Activated T-cell treated with anti-CD3 and anti-CD28 coated beads, Interleukin-2, amount 50 U/mL, for 72 hours (primary cell): ENCODE measurements at regions not wholly inside any gene's neighbourhood (a gene's known extent, or its start where the extent isn't known, plus 50 kb on each side); places are given as distances from the start of the nearest gene placed in this dataset.

ENCODE experiments used
- ATAC-seq, 2 donors: fragments of 150-1000 bp; cut with Tn5 transposase; replicated peaks in 1 of 2; 2 replicates each; pipeline ENCODE4 v1.10.0; 2021; ENCODE audit warnings: moderate library complexity in 2 of 2, mild to moderate bottlenecking in 1 of 2
- DNase-seq, 2 donors: peaks; one replicate each; pipeline ENCODE4 v3.0.0; 2021 to 2022; ENCODE audit warnings: mixed read lengths in 1 of 2
- H3K27ac Mint-ChIP-seq: one replicate; pipeline ENCODE4 v1.8.0; 2022; ENCODE audit warnings: mild to moderate bottlenecking, moderate library complexity, mixed read lengths
- H3K27me3 Mint-ChIP-seq: one replicate; pipeline ENCODE4 v1.8.0; 2022; ENCODE audit warnings: low read depth, mixed read lengths
- H3K36me3 Mint-ChIP-seq, 2 donors: one replicate each; pipeline ENCODE4 v1.8.0; 2022; ENCODE audit warnings: mixed read lengths in 2 of 2, mild to moderate bottlenecking in 1 of 2; ENCODE audit not compliant: insufficient read depth in 2 of 2
- H3K4me1 Mint-ChIP-seq: one replicate; pipeline ENCODE4 v1.8.0; 2022; ENCODE audit warnings: low read depth, mixed read lengths
- H3K4me3 Mint-ChIP-seq, 2 donors: one replicate each; pipeline ENCODE4 v1.8.0; 2022; ENCODE audit warnings: mild to moderate bottlenecking in 2 of 2, mixed read lengths in 2 of 2, moderate library complexity in 2 of 2
- H3K9me3 Mint-ChIP-seq, 2 donors: one replicate each; pipeline ENCODE4 v1.8.0; 2022; ENCODE audit warnings: mixed read lengths in 2 of 2

DNA sequence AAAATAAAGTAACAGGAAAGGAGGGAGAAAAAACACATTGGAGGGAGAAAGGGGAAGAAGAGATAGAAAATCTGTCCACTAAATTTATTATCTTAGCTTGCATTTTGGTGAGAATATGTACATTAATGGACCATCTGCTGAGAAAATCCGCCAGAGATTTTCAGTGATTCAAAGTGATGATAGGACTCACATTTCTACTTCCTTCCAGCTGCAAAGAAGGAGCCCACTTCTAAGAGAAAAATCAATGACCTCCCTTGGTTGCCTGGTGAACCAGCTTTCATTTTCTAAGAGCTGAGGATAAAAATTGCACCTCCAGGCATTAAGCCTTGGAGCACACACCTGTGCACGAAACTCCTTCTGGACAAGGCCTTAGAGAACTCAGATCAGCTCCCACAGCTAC, 404.3 kb downstream of the SFMBT2 start:
- ATAC-seq (no peak), DNase-seq (no peak)
- peaks cover 8% of the 10 kb centered on the region for H3K27me3 Mint-ChIP-seq
- no peaks in the 10 kb centered on the region for H3K9me3 Mint-ChIP-seq
- H3K27ac Mint-ChIP-seq = no peak overlapping the region
- no peak overlapping the region for H3K4me3 Mint-ChIP-seq
- no peaks in the 10 kb centered on the region for H3K36me3 Mint-ChIP-seq
- H3K4me1 Mint-ChIP-seq = no peaks in the 10 kb centered on the region

DNA sequence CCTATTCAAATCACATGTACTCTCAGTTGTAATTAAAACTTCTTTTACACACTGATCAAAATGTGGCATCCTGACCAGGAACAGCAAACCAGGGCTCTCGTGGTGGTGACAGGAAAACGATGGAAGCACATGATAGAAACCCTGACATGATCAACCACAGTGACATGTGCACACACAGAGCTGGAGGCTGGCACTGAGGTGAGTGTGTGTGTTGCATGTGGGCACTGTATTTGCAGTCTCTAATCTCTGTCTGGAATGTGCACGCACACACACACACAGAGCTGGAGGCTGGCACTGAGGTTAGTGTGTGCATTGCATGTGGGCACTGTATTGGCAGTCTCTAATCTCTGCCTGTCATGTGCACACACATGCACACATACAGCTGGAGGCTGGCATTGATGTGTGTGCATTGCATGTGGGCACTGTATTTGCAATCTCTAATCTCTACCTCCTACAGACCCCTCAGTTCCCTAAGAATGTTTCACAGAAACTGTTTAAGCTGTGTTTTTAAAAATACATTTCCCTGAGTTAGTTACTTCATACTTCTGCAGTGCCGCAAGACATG, 406.9 kb downstream of the SFMBT2 start:
- Mint-ChIP-seq H3K4me1 (no peaks in the 10 kb centered on the region), H3K9me3 (no peaks in the 10 kb centered on the region), H3K36me3 (no peaks in the 10 kb centered on the region), H3K4me3 (no peak overlapping the region), H3K27ac (no peak overlapping the region), H3K27me3 (peaks cover 14% of the 10 kb centered on the region)
- ATAC-seq (no peak), DNase-seq (no peak)

DNA sequence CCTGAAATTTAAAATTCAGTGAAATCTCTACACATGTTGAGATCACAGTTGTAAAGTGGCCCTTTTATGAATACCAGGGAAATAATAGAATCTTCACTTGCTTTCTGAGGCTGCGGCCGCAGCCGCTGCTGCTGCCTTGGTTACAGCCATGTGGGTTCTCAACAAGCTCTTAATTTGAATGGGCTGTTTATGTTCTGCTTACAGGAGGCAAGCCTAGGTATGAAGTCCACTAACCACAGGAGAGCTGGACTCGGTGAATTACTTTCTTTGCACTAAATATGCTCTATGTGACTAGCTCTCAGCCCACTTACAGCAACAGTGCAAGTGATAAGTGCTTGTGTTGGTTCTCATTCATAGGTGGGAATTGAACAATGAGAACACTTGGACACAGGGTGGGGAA, 410.8 kb downstream of the SFMBT2 start:
- ATAC-seq = no peak
- DNase-seq = no peak
- H3K27me3 Mint-ChIP-seq = peaks cover 14% of the 10 kb centered on the region
- no peak overlapping the region for H3K4me3 Mint-ChIP-seq
- H3K27ac Mint-ChIP-seq = no peak overlapping the region
- no peaks in the 10 kb centered on the region for H3K36me3 Mint-ChIP-seq
- H3K4me1 Mint-ChIP-seq = no peaks in the 10 kb centered on the region
- no peaks in the 10 kb centered on the region for H3K9me3 Mint-ChIP-seq

DNA sequence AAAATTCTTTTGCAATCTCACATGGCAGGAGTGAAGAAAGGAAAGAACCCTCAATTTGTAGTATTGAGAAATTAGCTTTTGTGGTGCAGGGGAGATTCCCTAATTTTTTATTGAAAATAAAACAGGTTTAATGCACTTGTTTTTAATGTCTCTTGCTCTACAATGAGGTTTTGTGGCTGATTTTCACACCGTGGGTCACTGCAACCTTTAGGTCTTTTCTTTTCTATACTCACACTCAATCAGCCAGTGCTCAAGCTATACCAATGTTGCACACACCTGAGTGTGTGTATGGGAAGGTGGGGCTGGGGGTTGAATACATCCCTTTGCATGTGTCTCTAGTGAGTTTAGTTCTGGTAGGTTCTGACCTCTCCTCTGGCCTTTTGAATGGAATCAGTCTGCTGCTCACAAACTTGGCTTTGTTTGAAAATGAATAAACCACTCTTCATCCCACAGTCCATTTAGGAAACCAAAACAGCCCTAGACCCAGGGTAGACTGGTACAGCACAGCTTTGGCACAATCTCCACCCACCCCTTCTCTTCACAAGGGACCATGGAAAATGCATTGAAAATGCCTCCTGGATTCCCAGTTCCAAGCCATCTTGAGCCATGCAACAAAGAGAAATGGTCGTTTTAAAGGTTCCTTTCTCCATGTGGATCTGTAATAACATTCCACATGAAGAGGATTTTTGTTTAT, 411.5 kb downstream of the SFMBT2 start:
- H3K27me3 Mint-ChIP-seq = peaks cover 7% of the 10 kb centered on the region

DNA sequence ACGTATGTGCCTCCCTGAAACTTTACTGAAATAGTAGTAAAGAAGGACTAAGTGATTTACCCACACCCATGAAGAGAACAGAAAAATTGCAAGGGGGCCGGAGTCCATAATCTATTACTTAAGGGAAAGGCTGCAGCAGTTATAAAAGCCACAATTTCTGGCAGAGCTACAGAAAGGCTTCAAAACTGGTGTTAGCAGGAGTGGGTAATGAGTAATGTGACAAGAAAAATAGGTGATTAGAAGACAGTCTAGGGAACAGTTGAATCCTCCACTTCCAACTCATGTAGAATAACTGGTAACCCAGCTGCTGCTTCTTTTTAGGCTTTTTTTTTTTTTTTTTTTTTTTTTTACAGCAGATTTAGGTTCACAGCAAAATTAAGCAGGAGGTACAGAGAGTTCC, 413.3 kb downstream of the SFMBT2 start:
- ATAC-seq (no peak), DNase-seq (no peak)
- Mint-ChIP-seq H3K4me3 (no peak overlapping the region), H3K9me3 (no peaks in the 10 kb centered on the region), H3K27me3 (peaks cover 6% of the 10 kb centered on the region), H3K4me1 (no peaks in the 10 kb centered on the region), H3K27ac (no peak overlapping the region), H3K36me3 (no peaks in the 10 kb centered on the region)

More for the DNA sequence above, 411.5 kb downstream of the SFMBT2 start:
- DNase-seq (no peak), ATAC-seq (no peak)
- Mint-ChIP-seq H3K4me3 (no peak overlapping the region), H3K36me3 (no peaks in the 10 kb centered on the region), H3K9me3 (no peaks in the 10 kb centered on the region), H3K4me1 (no peaks in the 10 kb centered on the region), H3K27ac (no peak overlapping the region)

DNA sequence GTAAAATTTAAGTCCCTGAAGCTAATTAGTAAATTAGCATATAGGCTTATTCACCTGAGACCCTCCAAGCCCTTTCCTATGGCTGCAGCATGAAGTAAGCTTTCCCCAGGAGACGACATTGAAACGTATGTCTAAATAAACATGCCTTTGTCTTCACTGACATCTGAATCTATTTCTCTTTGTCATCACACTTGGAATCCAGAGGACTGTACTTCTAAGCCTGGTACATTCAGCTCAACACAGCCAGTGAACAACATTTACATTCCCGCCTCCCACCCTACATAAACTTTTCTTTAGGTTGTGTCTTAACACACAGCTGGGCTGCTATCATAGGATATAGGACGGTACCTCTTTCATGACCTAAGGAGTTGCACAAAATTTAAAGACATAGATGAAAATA, 414.4 kb downstream of the SFMBT2 start:
- no peaks in the 10 kb centered on the region for H3K9me3 Mint-ChIP-seq
- no peak overlapping the region for H3K27ac Mint-ChIP-seq
- no peak for DNase-seq
- H3K36me3 Mint-ChIP-seq = no peaks in the 10 kb centered on the region
- ATAC-seq = no peak
- no peaks in the 10 kb centered on the region for H3K4me1 Mint-ChIP-seq
- no peak overlapping the region for H3K4me3 Mint-ChIP-seq
- peaks cover 6% of the 10 kb centered on the region for H3K27me3 Mint-ChIP-seq

DNA sequence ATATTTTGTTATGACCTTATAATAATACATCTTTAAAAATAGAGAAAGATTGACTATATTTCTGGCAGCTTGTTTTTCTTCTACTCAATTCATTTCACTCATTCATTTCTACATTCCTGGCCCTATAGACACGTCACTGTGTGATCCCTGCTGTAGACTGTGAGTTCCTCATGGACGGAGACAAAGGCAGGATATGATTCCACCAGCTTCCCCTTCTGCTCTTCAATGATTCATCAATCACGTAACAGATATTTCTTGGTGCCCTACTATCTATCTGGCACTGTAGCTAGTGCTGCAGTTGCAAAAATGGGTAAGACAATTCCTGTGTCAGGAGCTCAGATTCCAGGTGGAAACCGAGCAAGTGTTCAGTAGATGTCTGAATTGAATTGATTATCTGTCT, 415.0 kb downstream of the SFMBT2 start:
- no peak overlapping the region for H3K27ac Mint-ChIP-seq
- DNase-seq = no peak
- H3K4me1 Mint-ChIP-seq = no peaks in the 10 kb centered on the region
- no peak for ATAC-seq
- no peaks in the 10 kb centered on the region for H3K9me3 Mint-ChIP-seq
- H3K36me3 Mint-ChIP-seq = no peaks in the 10 kb centered on the region
- H3K4me3 Mint-ChIP-seq = no peak overlapping the region
- peaks cover 6% of the 10 kb centered on the region for H3K27me3 Mint-ChIP-seq

DNA sequence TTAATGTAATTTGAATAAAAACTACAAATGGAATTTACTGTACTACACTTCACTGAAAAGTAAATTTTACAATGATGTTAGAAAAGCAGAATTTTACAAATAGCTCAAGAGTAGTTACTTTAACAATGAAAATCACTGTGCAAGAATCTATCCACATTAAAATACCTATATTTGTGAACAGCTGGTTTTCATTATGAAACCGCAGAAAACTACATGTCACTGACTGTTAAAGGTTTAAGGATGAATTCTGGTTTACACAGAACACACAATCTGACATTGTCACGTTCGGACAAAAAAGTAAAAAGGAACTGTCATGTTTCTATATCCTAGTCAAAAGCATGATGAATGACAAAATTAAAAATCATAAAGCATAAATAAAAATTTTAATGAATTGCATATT, 415.3 kb upstream of the PRKCQ start:
- Mint-ChIP-seq H3K36me3 (no peaks in the 10 kb centered on the region), H3K4me1 (no peaks in the 10 kb centered on the region), H3K27ac (no peak overlapping the region), H3K4me3 (no peak overlapping the region), H3K9me3 (no peaks in the 10 kb centered on the region), H3K27me3 (peaks cover 6% of the 10 kb centered on the region)
- DNase-seq (no peak), ATAC-seq (no peak)

DNA sequence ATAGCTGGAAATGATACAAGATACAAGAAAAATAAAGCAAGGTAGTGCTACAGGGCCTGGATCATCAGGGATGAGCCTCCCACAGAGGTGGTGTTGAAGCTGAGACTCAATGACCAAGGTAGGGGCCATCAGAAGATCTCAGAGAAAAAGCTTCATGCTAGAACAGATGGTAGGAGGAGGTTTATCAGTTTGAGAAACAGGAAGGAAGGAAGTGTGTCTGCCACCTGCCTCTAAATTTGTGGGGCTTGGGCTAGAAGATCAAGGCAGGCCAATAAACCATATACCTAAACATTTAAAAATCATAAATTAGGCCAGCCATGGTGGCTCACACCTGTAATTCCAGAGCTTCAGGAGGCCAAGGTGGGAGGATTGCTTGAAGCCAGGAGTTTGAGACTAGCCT, 410.8 kb upstream of the PRKCQ start:
- Mint-ChIP-seq H3K27me3 (no peaks in the 10 kb centered on the region), H3K27ac (peak overlapping the region; percentile 21), H3K36me3 (no peaks in the 10 kb centered on the region), H3K4me1 (no peaks in the 10 kb centered on the region), H3K4me3 (no peak overlapping the region), H3K9me3 (no peaks in the 10 kb centered on the region)
- DNase-seq (no peak), ATAC-seq (no peak)

DNA sequence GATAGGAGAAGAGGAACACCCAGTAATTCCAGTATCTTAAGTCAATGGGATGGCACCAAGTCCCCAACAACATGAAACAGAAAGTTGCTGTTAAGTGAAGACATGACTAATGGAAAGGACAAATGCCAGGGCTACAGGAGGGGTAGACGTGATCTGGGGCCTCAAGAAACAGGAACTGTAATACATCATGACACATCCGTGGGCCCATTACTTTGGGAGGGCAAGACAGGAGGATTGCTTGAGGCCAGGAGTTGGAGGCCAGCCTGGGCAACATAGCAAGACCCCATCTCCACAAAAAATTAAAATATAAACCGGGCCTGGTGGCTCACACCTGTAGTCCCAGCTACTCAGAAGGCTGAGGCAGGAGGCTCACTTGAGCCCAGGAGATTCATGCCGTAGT, 408.6 kb upstream of the PRKCQ start:
- no peak overlapping the region for H3K4me3 Mint-ChIP-seq
- ATAC-seq (no peak), DNase-seq (no peak)
- no peaks in the 10 kb centered on the region for H3K4me1 Mint-ChIP-seq
- no peak overlapping the region for H3K27ac Mint-ChIP-seq
- H3K27me3 Mint-ChIP-seq = no peaks in the 10 kb centered on the region
- H3K9me3 Mint-ChIP-seq = no peaks in the 10 kb centered on the region
- H3K36me3 Mint-ChIP-seq = no peaks in the 10 kb centered on the region

DNA sequence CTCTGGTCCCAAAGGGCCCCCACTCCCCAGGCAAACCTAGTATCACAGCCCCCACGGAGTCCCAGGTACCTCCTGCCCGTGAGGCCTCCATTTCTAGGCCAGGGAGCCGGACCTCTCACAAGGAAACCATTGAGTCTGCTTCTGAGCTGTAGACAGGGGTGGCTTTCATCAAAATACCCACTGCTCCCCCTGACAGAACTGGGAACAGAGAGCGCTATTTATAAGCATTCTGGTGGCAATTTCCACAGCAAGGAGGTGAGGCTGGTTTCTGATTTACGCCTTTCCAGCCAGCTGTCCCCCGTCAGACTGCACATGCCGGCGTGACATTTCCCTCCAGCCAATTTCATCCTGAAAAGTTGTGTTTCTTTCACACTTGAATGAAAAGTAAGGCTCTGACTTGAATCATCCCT, 407.5 kb upstream of the PRKCQ start:
- no peak overlapping the region for H3K4me3 Mint-ChIP-seq
- DNase-seq = no peak
- H3K9me3 Mint-ChIP-seq = no peaks in the 10 kb centered on the region
- no peak for ATAC-seq
- H3K27me3 Mint-ChIP-seq = no peaks in the 10 kb centered on the region
- H3K36me3 Mint-ChIP-seq = no peaks in the 10 kb centered on the region
- no peak overlapping the region for H3K27ac Mint-ChIP-seq
- no peaks in the 10 kb centered on the region for H3K4me1 Mint-ChIP-seq

DNA sequence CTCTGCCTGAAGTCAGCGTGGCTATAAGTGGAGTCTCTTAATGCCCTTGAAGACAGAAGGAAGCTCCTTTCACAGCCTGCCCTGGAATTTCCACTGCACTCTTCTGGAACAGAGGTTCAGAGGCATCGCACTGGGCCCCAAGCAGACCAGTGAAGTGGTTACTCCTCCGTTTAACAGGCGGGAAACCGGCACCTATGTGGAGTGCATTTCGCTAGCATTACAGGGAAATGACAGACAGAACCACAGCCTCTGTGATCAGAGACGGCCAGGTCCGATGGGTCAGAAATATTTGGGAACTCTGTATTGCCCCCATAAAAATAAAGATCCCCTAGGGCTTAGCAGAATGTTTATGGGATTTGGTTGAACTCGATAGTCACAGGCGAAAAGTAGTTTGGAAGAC, 406.9 kb upstream of the PRKCQ start:
- ATAC-seq (no peak), DNase-seq (no peak)
- Mint-ChIP-seq H3K36me3 (no peaks in the 10 kb centered on the region), H3K4me3 (no peak overlapping the region), H3K9me3 (no peaks in the 10 kb centered on the region), H3K4me1 (no peaks in the 10 kb centered on the region), H3K27me3 (no peaks in the 10 kb centered on the region), H3K27ac (no peak overlapping the region)

DNA sequence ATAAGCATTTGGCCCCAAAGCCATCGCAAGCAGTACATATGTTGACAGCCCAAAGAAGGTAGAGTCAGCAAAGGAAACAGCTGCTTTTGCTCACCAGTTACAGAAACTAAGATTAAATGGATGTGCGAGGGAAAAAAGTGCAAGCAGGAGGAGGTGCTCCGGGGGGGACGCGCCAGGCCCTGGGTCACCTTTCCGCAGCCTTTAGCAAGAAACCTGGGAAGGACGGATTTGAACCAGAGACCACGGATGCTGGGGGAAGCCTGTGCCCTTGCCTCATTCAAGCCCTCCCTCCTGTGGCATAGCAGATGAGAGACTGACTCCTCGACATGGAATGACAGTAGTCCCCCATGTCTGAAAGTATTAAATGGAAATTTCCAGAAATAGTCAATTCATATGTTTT, 405.6 kb upstream of the PRKCQ start:
- peaks cover 5% of the 10 kb centered on the region for H3K27me3 Mint-ChIP-seq
- H3K9me3 Mint-ChIP-seq = no peaks in the 10 kb centered on the region
- H3K27ac Mint-ChIP-seq = no peak overlapping the region
- no peak overlapping the region for H3K4me3 Mint-ChIP-seq
- no peaks in the 10 kb centered on the region for H3K4me1 Mint-ChIP-seq
- no peaks in the 10 kb centered on the region for H3K36me3 Mint-ChIP-seq
- no peak for ATAC-seq
- no peak for DNase-seq

DNA sequence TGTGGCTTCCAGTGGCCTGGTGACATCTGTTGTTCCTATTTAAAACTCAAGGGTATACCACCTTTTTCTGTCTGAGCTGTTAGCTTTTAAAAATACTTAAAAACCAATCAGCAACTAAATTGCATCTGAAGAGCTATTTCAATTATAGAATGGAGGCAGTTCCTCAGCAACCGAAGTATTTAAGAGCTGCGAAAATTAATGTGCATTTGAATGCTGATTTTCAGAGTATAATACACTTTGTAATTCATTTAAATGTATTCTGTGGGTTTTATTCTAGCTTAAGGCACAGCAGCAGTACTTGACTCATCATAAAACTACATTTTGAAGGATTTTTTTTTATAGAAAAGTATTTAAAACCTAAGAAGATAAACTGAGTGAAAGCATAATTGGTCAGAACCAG, 404.9 kb upstream of the PRKCQ start:
- no peak for ATAC-seq
- Mint-ChIP-seq H3K9me3 (no peaks in the 10 kb centered on the region), H3K27ac (no peak overlapping the region), H3K4me3 (no peak overlapping the region), H3K27me3 (peaks cover 9% of the 10 kb centered on the region), H3K36me3 (no peaks in the 10 kb centered on the region), H3K4me1 (no peaks in the 10 kb centered on the region)
- DNase-seq = no peak
